Ishikawa (cell line): ENCODE measurements at regions not wholly inside any gene's neighbourhood (a gene's known extent, or its start where the extent isn't known, plus 50 kb on each side); places are given as distances from the start of the nearest gene placed in this dataset.

Experiments used
- EGR1 ChIP-seq: IDR thresholded peaks from 2 replicates; pipeline ENCODE4 v1.6.1; 2012
- EP300 ChIP-seq: IDR thresholded peaks from 2 replicates; pipeline ENCODE4 v1.6.1; 2012; ENCODE audit warnings: borderline replicate concordance
- FOXM1 ChIP-seq: IDR thresholded peaks from 2 replicates; pipeline ENCODE4 v1.6.1; 2012; ENCODE audit warnings: low read depth, borderline replicate concordance
- NFIC ChIP-seq: IDR thresholded peaks from 2 replicates; pipeline ENCODE4 v1.6.1; 2012
- RAD21 ChIP-seq: IDR thresholded peaks from 2 replicates; pipeline ENCODE4 v1.6.1; 2012; ENCODE audit warnings: low read depth
- TCF12 ChIP-seq: IDR thresholded peaks from 2 replicates; pipeline ENCODE4 v1.6.1; 2012; ENCODE audit warnings: low read depth
- TEAD4 ChIP-seq: IDR thresholded peaks from 2 replicates; pipeline ENCODE4 v1.6.1; 2012
- ZBTB7A ChIP-seq: IDR thresholded peaks from 2 replicates; pipeline ENCODE4 v1.6.1; 2012; ENCODE audit warnings: low read depth
- TF ChIP-seq, protein P1 (sequence below): IDR thresholded peaks from 2 replicates; pipeline ENCODE4 v1.6.1; 2012
- TF ChIP-seq, protein P2 (sequence below): IDR thresholded peaks from 2 replicates; pipeline ENCODE4 v1.6.1; 2012

DNA sequence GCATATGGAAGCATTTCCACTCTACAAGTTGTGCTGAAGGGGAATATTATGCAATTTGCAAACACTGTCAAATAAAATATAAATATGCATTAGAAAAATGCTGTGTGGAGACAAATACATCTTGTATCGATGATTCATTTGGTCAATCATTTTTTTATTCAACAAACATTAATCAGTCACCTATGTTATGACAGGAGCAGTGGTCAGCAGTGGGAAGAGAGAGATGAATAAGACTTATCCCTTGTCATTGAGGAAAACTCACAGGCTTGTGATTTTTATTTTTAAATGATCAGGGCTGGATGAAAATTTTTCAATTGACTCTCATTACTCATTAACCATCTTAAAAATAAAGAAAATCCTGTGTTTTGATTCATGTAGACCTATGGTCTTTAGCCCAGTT lies 574.1 kb downstream of the ACTL7B start:
- TF ChIP-seq EP300 (no peak), EGR1 (no peak), NFIC (no peak), TEAD4 (no peak), TCF12 (no peak), RAD21 (no peak), ZBTB7A (no peak), FOXM1 (no peak)
- TF ChIP-seq, protein P1, sequence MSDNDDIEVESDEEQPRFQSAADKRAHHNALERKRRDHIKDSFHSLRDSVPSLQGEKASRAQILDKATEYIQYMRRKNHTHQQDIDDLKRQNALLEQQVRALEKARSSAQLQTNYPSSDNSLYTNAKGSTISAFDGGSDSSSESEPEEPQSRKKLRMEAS, result no peak
- TF ChIP-seq, protein P2, sequence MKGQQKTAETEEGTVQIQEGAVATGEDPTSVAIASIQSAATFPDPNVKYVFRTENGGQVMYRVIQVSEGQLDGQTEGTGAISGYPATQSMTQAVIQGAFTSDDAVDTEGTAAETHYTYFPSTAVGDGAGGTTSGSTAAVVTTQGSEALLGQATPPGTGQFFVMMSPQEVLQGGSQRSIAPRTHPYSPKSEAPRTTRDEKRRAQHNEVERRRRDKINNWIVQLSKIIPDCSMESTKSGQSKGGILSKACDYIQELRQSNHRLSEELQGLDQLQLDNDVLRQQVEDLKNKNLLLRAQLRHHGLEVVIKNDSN, result no peak
